HCT116 (cell line): ENCODE measurements at regions not wholly inside any gene's neighbourhood (a gene's known extent, or its start where the extent isn't known, plus 50 kb on each side); places are given as distances from the start of the nearest gene placed in this dataset.

Experiments
- ATAC-seq: fragments of 200-7000 bp; cut with Tn5 transposase; 2 replicates; pipeline ENCODE4 v1.9.1; 2020; ENCODE audit warnings: mild to moderate bottlenecking, moderate library complexity
- BruUV-seq: library from RNA; stranded (reverse); fragments of 400-500 nt; replicated peaks from 2 replicates; lab custom pipeline; 2021; lab: Mats Ljungman, UMichigan
- CTCF ChIA-PET: fragments of 300-600 bp; sonication (Branson Sonifier 250); formaldehyde crosslinking; loops from one replicate; lab custom pipeline; 2021; ENCODE audit warnings: antibody characterized with exemption; lab: Charles Lee
- POLR2A ChIA-PET: fragments of 300-600, 350-600 bp; sonication (Branson Sonifier 250); formaldehyde crosslinking; loops from one replicate; lab custom pipeline; 2021; ENCODE audit warnings: antibody characterized with exemption; lab: Charles Lee
- RAD21 ChIA-PET, 2 experiments: fragments of 300-600 bp; sonication (Branson Sonifier 250); formaldehyde crosslinking; loops; one replicate each; lab custom pipeline; 2023; ENCODE audit warnings: low total read pairs in 2 of 2; ENCODE audit not compliant: uncharacterized antibody in 2 of 2, unreplicated experiment in 2 of 2, low non-redundant PET in 1 of 2; lab: Charles Lee
- DNase-seq: peaks from one replicate; pipeline ENCODE4 v3.0.0-alpha.2; 2010; ENCODE audit warnings: low read depth, low spot score
- H2AFZ ChIP-seq: fragments of 200-600 bp; shearing (Covaris generic), sonication (generic); 2 replicates; pipeline ENCODE4 v1.6.1; 2017; ENCODE audit warnings: low read depth, mixed run types, mixed read lengths, antibody characterized with exemption, low read length; ENCODE audit not compliant: poor library complexity, severe bottlenecking
- H3K27ac ChIP-seq: 2 replicates; pipeline ENCODE4 v1.5.1; 2012; ENCODE audit warnings: low read depth, low read length
- H3K27me3 ChIP-seq: fragments of 200-600 bp; sonication (generic); 2 replicates; pipeline ENCODE4 v1.6.1; 2016; ENCODE audit warnings: mixed run types, low read length, mixed read lengths; ENCODE audit not compliant: insufficient read depth
- H3K36me3 ChIP-seq, 2 experiments: fragments of 200-500 bp in 1 of 2; fragments of 200-600 bp in 1 of 2; sonication (Bioruptor generic) in 1 of 2; sonication (generic) in 1 of 2; 2 replicates each; pipeline versions ENCODE4 v1.5.1 to v1.6.1; 2014 to 2016; ENCODE audit warnings: low read length in 2 of 2, inconsistent platforms in 1 of 2, mixed read lengths in 1 of 2, mixed run types in 1 of 2; ENCODE audit not compliant: insufficient read depth in 2 of 2, control insufficient read depth in 1 of 2
- H3K4me1 ChIP-seq, 2 experiments: fragments of 200-600 bp in 1 of 2; sonication (generic) in 1 of 2; 2 replicates each; pipeline versions ENCODE4 v1.5.1 to v1.6.1; 2012 to 2017; ENCODE audit warnings: low read length in 2 of 2, inconsistent platforms in 1 of 2, mild to moderate bottlenecking in 1 of 2, mixed read lengths in 1 of 2, mixed run types in 1 of 2, moderate library complexity in 1 of 2; ENCODE audit not compliant: insufficient read depth in 2 of 2, control insufficient read depth in 1 of 2
- H3K4me2 ChIP-seq: fragments of 200-600 bp; sonication (generic); 2 replicates; pipeline ENCODE4 v1.6.1; 2017; ENCODE audit warnings: mixed run types, low read length, mixed read lengths
- H3K4me3 ChIP-seq, 2 experiments: fragments of 200-600 bp in 1 of 2; sonication (generic) in 1 of 2; replicated peaks in 1 of 2; 2 replicates each; pipeline ENCODE4 v1.5.1; 2011 to 2016; ENCODE audit warnings: low read length in 2 of 2, control low read depth in 1 of 2, low read depth in 1 of 2, mild to moderate bottlenecking in 1 of 2, mixed read lengths in 1 of 2, mixed run types in 1 of 2
- H3K79me2 ChIP-seq: fragments of 200-600 bp; sonication (generic); 2 replicates; pipeline ENCODE4 v1.6.1; 2017; ENCODE audit warnings: mild to moderate bottlenecking, mixed run types, low read length, moderate library complexity, mixed read lengths; ENCODE audit not compliant: insufficient read depth
- H3K9ac ChIP-seq: fragments of 200-600 bp; sonication (generic); 2 replicates; pipeline ENCODE4 v1.6.1; 2016; ENCODE audit warnings: low read length, mixed read lengths
- H3K9me2 ChIP-seq: fragments of 200-600 bp; sonication (generic), shearing (Covaris generic); 2 replicates; pipeline ENCODE4 v1.6.1; 2017; ENCODE audit warnings: mixed run types, mild to moderate bottlenecking, moderate library complexity; ENCODE audit not compliant: insufficient read depth
- H3K9me3 ChIP-seq, 2 experiments: fragments of 200-500 bp in 1 of 2; fragments of 200-600 bp in 1 of 2; sonication (Bioruptor generic) in 1 of 2; sonication (generic) in 1 of 2; 2 replicates each; pipeline ENCODE4 v1.6.1; 2014 to 2017; ENCODE audit warnings: low read length in 2 of 2, mixed read lengths in 2 of 2, inconsistent platforms in 1 of 2, low read depth in 1 of 2, mild to moderate bottlenecking in 1 of 2, mixed run types in 1 of 2, moderate library complexity in 1 of 2; ENCODE audit not compliant: control insufficient read depth in 1 of 2, insufficient read depth in 1 of 2
- H4K20me1 ChIP-seq: fragments of 200-600 bp; sonication (generic), shearing (Covaris generic); 2 replicates; pipeline ENCODE4 v1.6.1; 2017; ENCODE audit warnings: mixed run types, mild to moderate bottlenecking, moderate library complexity; ENCODE audit not compliant: insufficient read depth
- ATF3 ChIP-seq: IDR thresholded peaks from 2 replicates; pipeline ENCODE4 v1.6.1; 2012
- CBX3 ChIP-seq: IDR thresholded peaks from 2 replicates; pipeline ENCODE4 v1.6.1; 2012; ENCODE audit warnings: low read depth
- CEBPB ChIP-seq: IDR thresholded peaks from 2 replicates; pipeline ENCODE4 v1.6.1; 2012; ENCODE audit warnings: low read depth
- CTCF ChIP-seq, 3 experiments: fragments of 200-600 bp in 1 of 3; sonication (generic) in 1 of 3; IDR thresholded peaks in 2 of 3; conservative IDR thresholded peaks in 1 of 3; 2 replicates each; pipeline ENCODE4 v1.5.1; 2012 to 2017; ENCODE audit warnings: low read depth in 2 of 3, low read length in 2 of 3, antibody characterized with exemption in 1 of 3, borderline replicate concordance in 1 of 3, control low read depth in 1 of 3, mild to moderate bottlenecking in 1 of 3, mixed read lengths in 1 of 3, mixed run types in 1 of 3, moderate library complexity in 1 of 3; ENCODE audit not compliant: insufficient read depth in 1 of 3
- ELF1 ChIP-seq: IDR thresholded peaks from 2 replicates; pipeline ENCODE4 v1.6.1; 2012; ENCODE audit warnings: low read depth, borderline replicate concordance
- FOSL1 ChIP-seq: IDR thresholded peaks from 2 replicates; pipeline ENCODE4 v1.6.1; 2012; ENCODE audit warnings: low read depth
- JUND ChIP-seq: IDR thresholded peaks from 2 replicates; pipeline ENCODE4 v1.6.1; 2012
- MAX ChIP-seq: IDR thresholded peaks from 2 replicates; pipeline ENCODE4 v1.6.1; 2012
- POLR2AphosphoS5 ChIP-seq: IDR thresholded peaks from 2 replicates; pipeline ENCODE4 v1.6.1; 2011; ENCODE audit warnings: mild to moderate bottlenecking, low read depth, low read length, moderate library complexity
- RAD21 ChIP-seq: IDR thresholded peaks from 2 replicates; pipeline ENCODE4 v1.6.1; 2012; ENCODE audit warnings: low read depth, mild to moderate bottlenecking
- REST ChIP-seq: IDR thresholded peaks from 2 replicates; pipeline ENCODE4 v1.6.1; 2012; ENCODE audit warnings: low read depth
- SIN3A ChIP-seq: IDR thresholded peaks from 2 replicates; pipeline ENCODE4 v1.6.1; 2012; ENCODE audit warnings: low read depth
- SP1 ChIP-seq: IDR thresholded peaks from 2 replicates; pipeline ENCODE4 v1.6.1; 2012; ENCODE audit warnings: low read depth
- ZNF274 ChIP-seq: fragments of 200-500 bp; sonication (Bioruptor generic); IDR thresholded peaks from 2 replicates; pipeline ENCODE4 v1.6.1; 2014; ENCODE audit warnings: mild to moderate bottlenecking, low read depth, low read length, inconsistent platforms
- intact Hi-C: fragments of 100-400 bp; cut with micrococcal nuclease; formaldehyde crosslinking; loops from 2 replicates; pipeline ENCODE4 v1.10.0; 2022

GRCh38 chr18:39962546-39962945 lies 1992.5 kb upstream of the PIK3C3 start (continued):
- no peak for TF ChIP-seq ATF3
- no peak for TF ChIP-seq CBX3
- no peak for TF ChIP-seq FOSL1
- no peak for TF ChIP-seq ELF1

- no peak overlapping the region for H3K4me2 ChIP-seq
- H3K4me1 ChIP-seq, result no peaks in the 10 kb centered on the region
- TF ChIP-seq CBX3 (no peak), JUND (no peak), FOSL1 (no peak), SP1 (no peak), POLR2AphosphoS5 (no peak), MAX (no peak), RAD21 (no peak), ATF3 (no peak), REST (no peak), ELF1 (no peak), CTCF (IDR thresholded peaks at IDR 0.05 in 2 of 3, conservative IDR thresholded peaks at IDR 0.05 in 1 of 3; ENCODE audit: borderline replicate concordance in 1 of 3, insufficient read depth in 1 of 3, low read depth in 2 of 3, low read length in 2 of 3) (no peak), ZNF274 (no peak), SIN3A (no peak), CEBPB (no peak)
- H3K9me2 ChIP-seq, result no peaks in the 10 kb centered on the region
- ChIA-PET POLR2A (no interaction called here), CTCF (no interaction called here), RAD21 (no interaction called here)
- no peaks in the 10 kb centered on the region for H4K20me1 ChIP-seq
- no TSS peak for BruUV-seq
- no peak overlapping the region for H3K4me3 ChIP-seq
- H3K27ac ChIP-seq, result no peak overlapping the region
- no peaks in the 10 kb centered on the region for H3K36me3 ChIP-seq
- H3K9me3 ChIP-seq, result no peaks in the 10 kb centered on the region
- H3K9ac ChIP-seq, result no peak overlapping the region
- no peaks in the 10 kb centered on the region for H3K27me3 ChIP-seq
- no peaks in the 10 kb centered on the region for H3K79me2 ChIP-seq
- DNase-seq (no peak), ATAC-seq (no peak)
- intact Hi-C loops, result no loop called here
- H2AFZ ChIP-seq, result no peak overlapping the region
These were observed 1994.5 kb upstream of the PIK3C3 start for GRCh38 chr18:39960550-39960949.
